ENCODE measurements at regions not wholly inside any gene's neighbourhood (a gene's known extent, or its start where the extent isn't known, plus 50 kb on each side); places are given as distances from the start of the nearest gene placed in this dataset.

DNA sequence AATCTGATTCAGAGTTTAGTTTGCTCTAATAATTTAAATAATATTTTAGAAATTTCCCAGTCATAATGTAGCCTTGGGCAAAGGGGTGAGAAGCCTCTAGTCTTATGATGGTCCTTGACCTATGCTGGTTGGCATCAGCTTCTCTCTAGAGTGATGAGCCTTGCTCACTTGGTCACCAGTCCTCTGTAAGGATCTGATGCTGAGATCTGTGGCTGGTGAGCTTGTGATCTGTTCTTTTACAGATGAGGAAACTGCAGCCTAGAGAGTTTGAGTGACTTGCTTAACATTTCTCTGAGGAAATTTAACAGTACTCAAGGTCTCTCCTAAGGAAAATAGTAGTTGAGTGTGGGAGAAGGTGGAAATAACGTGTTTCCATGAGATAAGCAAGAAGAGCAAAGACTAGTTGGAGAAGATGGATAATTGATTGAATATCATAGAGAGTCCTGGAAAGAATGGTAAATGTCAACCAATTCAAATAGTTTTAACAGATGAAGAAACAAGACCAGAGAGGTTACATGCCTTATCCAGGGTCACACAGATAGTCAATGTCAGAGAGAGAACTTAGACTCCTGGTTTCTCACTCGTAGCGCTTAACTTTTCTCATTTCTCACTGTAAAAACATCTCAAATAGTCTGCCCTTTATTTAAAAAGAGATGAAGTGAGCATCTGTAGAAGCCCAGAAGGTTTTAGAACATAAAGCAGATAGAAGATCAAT lies 89.7 kb upstream of the ETV6 start:
- no peaks in the 10 kb centered on the region for H3K36me3 Mint-ChIP-seq (ENCODE audit: low read depth)
- no peak for ATAC-seq
- no peak overlapping the region for H3K27ac Mint-ChIP-seq

More for the DNA sequence above, 89.7 kb upstream of the ETV6 start:
- Histone ChIP-seq H4K20me1 (replicated peaks; ENCODE audit: insufficient read depth) (no peaks in the 10 kb centered on the region), H3K4me3 (no peak overlapping the region), H3K4me2 (no peak overlapping the region), H3F3A (replicated peaks; ENCODE audit: low read depth) (no peaks in the 10 kb centered on the region), H3K79me2 (replicated peaks; ENCODE audit: insufficient read depth) (no peaks in the 10 kb centered on the region), H3K4me1 (ENCODE audit: insufficient read depth) (no peaks in the 10 kb centered on the region), H3K27me3 (ENCODE audit: insufficient read depth) (no peaks in the 10 kb centered on the region), H2AFZ (no peak overlapping the region), H3K9me2 (ENCODE audit: insufficient read depth) (no peaks in the 10 kb centered on the region), H3K36me3 (ENCODE audit: insufficient read depth) (no peaks in the 10 kb centered on the region), H3K27ac (ENCODE audit: low read depth) (no peak overlapping the region)
- H3K9me3 Mint-ChIP-seq = no peaks in the 10 kb centered on the region
- H3K4me1 Mint-ChIP-seq = peaks cover 3% of the 10 kb centered on the region; the same call in 2 of the 3 replicates
- peaks cover 5% of the 10 kb centered on the region for H3K27me3 Mint-ChIP-seq (ENCODE audit: insufficient read depth, low read depth, poor library complexity)
- H3K4me3 Mint-ChIP-seq = no peak overlapping the region
- no peak for TF ChIP-seq JUNB (IDR thresholded peaks at IDR 0.05; ENCODE audit: unreplicated experiment)
- TF ChIP-seq, protein P1, sequence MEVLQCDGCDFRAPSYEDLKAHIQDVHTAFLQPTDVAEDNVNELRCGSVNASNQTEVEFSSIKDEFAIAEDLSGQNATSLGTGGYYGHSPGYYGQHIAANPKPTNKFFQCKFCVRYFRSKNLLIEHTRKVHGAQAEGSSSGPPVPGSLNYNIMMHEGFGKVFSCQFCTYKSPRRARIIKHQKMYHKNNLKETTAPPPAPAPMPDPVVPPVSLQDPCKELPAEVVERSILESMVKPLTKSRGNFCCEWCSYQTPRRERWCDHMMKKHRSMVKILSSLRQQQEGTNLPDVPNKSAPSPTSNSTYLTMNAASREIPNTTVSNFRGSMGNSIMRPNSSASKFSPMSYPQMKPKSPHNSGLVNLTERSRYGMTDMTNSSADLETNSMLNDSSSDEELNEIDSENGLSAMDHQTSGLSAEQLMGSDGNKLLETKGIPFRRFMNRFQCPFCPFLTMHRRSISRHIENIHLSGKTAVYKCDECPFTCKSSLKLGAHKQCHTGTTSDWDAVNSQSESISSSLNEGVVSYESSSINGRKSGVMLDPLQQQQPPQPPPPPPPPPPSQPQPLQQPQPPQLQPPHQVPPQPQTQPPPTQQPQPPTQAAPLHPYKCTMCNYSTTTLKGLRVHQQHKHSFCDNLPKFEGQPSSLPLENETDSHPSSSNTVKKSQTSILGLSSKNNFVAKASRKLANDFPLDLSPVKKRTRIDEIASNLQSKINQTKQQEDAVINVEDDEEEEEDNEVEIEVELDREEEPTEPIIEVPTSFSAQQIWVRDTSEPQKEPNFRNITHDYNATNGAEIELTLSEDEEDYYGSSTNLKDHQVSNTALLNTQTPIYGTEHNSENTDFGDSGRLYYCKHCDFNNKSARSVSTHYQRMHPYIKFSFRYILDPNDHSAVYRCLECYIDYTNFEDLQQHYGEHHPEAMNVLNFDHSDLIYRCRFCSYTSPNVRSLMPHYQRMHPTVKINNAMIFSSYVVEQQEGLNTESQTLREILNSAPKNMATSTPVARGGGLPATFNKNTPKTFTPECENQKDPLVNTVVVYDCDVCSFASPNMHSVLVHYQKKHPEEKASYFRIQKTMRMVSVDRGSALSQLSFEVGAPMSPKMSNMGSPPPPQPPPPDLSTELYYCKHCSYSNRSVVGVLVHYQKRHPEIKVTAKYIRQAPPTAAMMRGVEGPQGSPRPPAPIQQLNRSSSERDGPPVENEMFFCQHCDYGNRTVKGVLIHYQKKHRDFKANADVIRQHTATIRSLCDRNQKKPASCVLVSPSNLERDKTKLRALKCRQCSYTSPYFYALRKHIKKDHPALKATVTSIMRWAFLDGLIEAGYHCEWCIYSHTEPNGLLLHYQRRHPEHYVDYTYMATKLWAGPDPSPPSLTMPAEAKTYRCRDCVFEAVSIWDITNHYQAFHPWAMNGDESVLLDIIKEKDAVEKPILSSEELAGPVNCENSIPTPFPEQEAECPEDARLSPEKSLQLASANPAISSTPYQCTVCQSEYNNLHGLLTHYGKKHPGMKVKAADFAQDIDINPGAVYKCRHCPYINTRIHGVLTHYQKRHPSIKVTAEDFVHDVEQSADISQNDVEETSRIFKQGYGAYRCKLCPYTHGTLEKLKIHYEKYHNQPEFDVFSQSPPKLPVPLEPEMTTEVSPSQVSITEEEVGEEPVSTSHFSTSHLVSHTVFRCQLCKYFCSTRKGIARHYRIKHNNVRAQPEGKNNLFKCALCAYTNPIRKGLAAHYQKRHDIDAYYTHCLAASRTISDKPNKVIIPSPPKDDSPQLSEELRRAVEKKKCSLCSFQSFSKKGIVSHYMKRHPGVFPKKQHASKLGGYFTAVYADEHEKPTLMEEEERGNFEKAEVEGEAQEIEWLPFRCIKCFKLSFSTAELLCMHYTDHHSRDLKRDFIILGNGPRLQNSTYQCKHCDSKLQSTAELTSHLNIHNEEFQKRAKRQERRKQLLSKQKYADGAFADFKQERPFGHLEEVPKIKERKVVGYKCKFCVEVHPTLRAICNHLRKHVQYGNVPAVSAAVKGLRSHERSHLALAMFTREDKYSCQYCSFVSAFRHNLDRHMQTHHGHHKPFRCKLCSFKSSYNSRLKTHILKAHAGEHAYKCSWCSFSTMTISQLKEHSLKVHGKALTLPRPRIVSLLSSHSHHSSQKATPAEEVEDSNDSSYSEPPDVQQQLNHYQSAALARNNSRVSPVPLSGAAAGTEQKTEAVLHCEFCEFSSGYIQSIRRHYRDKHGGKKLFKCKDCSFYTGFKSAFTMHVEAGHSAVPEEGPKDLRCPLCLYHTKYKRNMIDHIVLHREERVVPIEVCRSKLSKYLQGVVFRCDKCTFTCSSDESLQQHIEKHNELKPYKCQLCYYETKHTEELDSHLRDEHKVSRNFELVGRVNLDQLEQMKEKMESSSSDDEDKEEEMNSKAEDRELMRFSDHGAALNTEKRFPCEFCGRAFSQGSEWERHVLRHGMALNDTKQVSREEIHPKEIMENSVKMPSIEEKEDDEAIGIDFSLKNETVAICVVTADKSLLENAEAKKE (CRISPR knock-in tag; IDR thresholded peaks at IDR 0.05) = no peak
- no peak for TF ChIP-seq EZH2 (IDR thresholded peaks at IDR 0.05; ENCODE audit: low read depth, unreplicated experiment)
- TF ChIP-seq STAT1 (IDR thresholded peaks at IDR 0.05; ENCODE audit: unreplicated experiment) = no peak
- no peak for TF ChIP-seq ZNF114 (CRISPR knock-in tag; IDR thresholded peaks at IDR 0.05)
- no peak for TF ChIP-seq CREB1 (CRISPR knock-in tag; IDR thresholded peaks at IDR 0.05; ENCODE audit: low read depth)
- TF ChIP-seq, protein P2, sequence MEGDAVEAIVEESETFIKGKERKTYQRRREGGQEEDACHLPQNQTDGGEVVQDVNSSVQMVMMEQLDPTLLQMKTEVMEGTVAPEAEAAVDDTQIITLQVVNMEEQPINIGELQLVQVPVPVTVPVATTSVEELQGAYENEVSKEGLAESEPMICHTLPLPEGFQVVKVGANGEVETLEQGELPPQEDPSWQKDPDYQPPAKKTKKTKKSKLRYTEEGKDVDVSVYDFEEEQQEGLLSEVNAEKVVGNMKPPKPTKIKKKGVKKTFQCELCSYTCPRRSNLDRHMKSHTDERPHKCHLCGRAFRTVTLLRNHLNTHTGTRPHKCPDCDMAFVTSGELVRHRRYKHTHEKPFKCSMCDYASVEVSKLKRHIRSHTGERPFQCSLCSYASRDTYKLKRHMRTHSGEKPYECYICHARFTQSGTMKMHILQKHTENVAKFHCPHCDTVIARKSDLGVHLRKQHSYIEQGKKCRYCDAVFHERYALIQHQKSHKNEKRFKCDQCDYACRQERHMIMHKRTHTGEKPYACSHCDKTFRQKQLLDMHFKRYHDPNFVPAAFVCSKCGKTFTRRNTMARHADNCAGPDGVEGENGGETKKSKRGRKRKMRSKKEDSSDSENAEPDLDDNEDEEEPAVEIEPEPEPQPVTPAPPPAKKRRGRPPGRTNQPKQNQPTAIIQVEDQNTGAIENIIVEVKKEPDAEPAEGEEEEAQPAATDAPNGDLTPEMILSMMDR (conservative IDR thresholded peaks at IDR 0.05; ENCODE audit: low read depth in 2 of 2) = no peak
- TF ChIP-seq, protein P3, sequence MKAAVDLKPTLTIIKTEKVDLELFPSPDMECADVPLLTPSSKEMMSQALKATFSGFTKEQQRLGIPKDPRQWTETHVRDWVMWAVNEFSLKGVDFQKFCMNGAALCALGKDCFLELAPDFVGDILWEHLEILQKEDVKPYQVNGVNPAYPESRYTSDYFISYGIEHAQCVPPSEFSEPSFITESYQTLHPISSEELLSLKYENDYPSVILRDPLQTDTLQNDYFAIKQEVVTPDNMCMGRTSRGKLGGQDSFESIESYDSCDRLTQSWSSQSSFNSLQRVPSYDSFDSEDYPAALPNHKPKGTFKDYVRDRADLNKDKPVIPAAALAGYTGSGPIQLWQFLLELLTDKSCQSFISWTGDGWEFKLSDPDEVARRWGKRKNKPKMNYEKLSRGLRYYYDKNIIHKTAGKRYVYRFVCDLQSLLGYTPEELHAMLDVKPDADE (IDR thresholded peaks at IDR 0.05) = no peak
- TF ChIP-seq POLR2AphosphoS5 (IDR thresholded peaks at IDR 0.05; ENCODE audit: low read depth) = no peak
- TF ChIP-seq, protein P4, sequence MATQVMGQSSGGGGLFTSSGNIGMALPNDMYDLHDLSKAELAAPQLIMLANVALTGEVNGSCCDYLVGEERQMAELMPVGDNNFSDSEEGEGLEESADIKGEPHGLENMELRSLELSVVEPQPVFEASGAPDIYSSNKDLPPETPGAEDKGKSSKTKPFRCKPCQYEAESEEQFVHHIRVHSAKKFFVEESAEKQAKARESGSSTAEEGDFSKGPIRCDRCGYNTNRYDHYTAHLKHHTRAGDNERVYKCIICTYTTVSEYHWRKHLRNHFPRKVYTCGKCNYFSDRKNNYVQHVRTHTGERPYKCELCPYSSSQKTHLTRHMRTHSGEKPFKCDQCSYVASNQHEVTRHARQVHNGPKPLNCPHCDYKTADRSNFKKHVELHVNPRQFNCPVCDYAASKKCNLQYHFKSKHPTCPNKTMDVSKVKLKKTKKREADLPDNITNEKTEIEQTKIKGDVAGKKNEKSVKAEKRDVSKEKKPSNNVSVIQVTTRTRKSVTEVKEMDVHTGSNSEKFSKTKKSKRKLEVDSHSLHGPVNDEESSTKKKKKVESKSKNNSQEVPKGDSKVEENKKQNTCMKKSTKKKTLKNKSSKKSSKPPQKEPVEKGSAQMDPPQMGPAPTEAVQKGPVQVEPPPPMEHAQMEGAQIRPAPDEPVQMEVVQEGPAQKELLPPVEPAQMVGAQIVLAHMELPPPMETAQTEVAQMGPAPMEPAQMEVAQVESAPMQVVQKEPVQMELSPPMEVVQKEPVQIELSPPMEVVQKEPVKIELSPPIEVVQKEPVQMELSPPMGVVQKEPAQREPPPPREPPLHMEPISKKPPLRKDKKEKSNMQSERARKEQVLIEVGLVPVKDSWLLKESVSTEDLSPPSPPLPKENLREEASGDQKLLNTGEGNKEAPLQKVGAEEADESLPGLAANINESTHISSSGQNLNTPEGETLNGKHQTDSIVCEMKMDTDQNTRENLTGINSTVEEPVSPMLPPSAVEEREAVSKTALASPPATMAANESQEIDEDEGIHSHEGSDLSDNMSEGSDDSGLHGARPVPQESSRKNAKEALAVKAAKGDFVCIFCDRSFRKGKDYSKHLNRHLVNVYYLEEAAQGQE (IDR thresholded peaks at IDR 0.05; ENCODE audit: unreplicated experiment) = no peak
- no peak for TF ChIP-seq ZNF331 (CRISPR knock-in tag; IDR thresholded peaks at IDR 0.05; ENCODE audit: low read depth)
- TF ChIP-seq NANOG (IDR thresholded peaks at IDR 0.05; ENCODE audit: borderline replicate concordance) = no peak
- TF ChIP-seq EZH2phosphoT487 (IDR thresholded peaks at IDR 0.05; ENCODE audit: unreplicated experiment) = no peak
- DNase-seq (ENCODE audit: low spot score) = no peak
